ENCODE measurements at regions not wholly inside any gene's neighbourhood (a gene's known extent, or its start where the extent isn't known, plus 50 kb on each side); places are given as distances from the start of the nearest gene placed in this dataset.
"Not testable (repeated sequence)": the region's sequence is repeated elsewhere in the genome, so short reads cannot be mapped to it uniquely, and the experiment has no call there.

- DNase-seq: no peak
Observed at GRCh38 chr4:181119186-181119585, 1124.0 kb upstream of the TENM3 start.

GRCh38 chr4:181121733-181122132, 1121.5 kb upstream of the TENM3 start:
- DNase-seq: no peak

- DNase-seq: no peak
Observed at GRCh38 chr4:181127171-181127570, 1116.0 kb upstream of the TENM3 start.

DNA sequence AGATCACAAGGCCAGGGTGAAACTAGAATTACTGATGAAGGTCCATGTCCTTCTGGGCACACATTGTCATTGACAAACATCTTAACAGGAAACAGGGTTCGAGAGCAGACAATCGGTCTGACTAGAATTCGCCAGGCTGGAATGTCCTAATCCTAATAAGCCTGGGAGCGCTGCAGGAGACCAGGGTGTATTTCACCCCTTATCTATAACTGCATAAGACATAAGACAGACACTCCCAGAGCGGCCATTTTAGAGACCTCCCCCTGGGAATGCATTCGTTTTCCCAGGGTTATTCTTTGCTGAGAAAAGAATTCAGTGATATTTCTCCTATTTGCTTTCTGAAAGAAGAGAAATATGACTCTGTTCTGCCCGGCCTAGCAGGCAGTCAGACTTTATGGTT, 1112.9 kb upstream of the TENM3 start:
- not testable (repeated sequence) for DNase-seq

DNA sequence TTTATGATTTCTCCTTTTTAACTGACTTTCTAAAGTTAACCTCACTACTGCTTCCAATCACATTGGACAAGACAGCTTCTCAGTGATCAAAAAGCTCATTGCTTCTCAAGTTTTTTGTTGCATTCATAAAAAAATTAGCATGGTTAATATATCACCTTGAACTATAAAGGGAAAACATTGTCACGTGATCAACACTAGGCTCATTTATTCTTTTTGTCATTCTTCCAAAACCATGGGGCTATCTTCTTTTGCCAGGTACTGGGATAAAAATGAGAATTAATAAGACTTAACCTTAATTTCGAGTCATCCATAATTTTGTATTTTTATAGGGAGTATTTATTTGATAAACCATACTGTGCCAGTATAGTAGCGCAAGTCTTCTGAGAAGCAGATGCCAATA, 1105.9 kb upstream of the TENM3 start:
- DNase-seq: no peak

DNA sequence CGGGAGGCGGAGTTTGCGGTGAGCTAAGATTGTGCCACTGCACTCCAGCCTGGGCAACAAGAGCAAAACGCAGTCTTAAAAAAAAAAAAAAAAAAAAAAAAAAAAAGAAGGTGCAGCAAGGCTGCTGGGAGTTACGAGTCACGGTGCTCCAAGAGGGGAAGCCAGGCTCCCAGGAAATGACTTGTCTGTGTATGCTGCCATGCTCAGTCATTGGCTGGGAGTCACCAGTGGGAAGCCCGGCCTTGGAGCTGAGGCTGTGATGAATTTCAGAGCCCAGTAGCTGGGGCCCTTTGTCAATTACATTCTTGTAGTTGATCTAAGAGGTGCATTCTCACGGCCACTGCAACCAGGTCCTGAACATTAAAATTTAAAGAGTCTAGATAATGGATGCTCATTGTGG, 1105.1 kb upstream of the TENM3 start:
- DNase-seq: no peak

GRCh38 chr4:181140037-181140603, 1103.1 kb upstream of the TENM3 start:
- peak; percentile 1 for DNase-seq

DNA sequence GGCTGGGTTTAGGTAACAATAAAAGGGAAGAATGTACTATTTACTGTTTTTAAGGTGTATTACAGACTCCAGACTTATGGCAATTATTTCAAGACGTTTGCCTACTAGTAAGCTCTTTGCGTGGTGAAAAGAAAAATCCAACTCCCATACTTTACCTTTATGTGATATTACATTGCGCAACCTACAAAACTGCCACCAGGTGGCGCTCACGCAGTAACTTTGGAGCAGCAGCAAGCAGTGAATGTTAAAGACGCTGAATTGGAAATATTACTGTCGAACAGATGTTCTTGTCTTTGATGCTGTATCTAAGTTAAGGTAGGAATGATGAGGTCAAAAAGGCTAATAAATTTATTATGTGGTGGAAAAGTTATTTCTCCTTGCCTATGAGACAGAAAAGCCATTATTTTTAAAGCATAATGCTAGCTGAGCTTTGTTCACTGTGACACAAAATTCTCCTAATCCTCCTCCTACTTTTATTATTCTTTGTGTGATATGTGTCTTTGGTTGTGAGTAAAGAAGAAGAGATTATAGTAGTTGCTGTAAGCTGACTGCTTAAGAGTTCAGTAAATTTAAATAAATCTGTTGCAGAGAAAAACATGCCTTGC, 1099.8 kb upstream of the TENM3 start:
- DNase-seq: peak; percentile 20

DNA sequence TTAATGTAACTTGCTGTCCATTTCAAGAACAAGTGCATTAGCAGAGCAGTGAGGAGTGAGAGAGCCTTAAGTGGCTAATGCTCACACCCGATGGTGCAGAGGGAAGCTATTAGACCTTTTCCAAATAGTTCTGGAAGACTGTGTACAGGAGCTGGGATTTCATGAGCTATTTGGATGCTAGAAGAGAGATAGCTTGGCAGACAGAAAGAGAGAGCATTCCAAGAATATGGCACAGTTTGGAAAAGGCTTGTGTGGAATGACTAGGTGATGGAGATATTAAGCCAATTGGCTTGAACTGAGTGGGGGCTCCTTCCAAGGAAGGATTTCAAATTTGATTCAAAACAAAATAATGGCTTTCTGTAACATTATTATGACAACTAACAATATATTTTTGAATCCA, 1097.2 kb upstream of the TENM3 start:
- DNase-seq: no peak

DNA sequence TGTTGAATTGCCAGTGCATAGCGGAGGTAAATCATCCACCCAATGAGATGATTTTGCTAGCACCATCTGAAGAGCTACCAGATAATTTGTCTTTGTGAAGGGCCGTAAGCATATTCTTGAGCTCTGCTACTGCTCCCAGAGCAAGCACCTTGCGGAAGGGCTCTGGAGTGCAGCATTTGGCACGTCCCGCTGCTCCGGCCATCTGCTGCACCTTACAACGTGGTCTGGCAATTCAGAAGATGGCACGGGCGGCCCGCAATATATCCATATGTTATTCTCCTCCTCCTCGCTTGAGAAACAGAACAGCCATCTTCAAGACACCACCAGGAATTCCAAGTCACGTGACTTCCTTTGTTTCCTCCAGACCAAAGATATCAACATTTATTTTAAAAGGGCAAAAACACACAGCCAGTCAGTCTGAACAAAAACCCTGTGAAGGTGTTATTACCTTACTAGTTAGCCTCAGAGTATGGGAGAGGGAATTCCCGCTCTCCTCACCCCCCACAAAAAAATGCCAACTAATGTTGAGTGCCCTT, 1095.7 kb upstream of the TENM3 start:
- no peak for DNase-seq

- no peak for DNase-seq
Observed at GRCh38 chr4:181148470-181148869, 1094.7 kb upstream of the TENM3 start.

GRCh38 chr4:181150191-181150590, 1093.0 kb upstream of the TENM3 start:
- DNase-seq: no peak

GRCh38 chr4:181151856-181152255, 1091.3 kb upstream of the TENM3 start:
- no peak for DNase-seq

GRCh38 chr4:181157647-181158046, 1085.6 kb upstream of the TENM3 start:
- DNase-seq: peak; percentile 1

- DNase-seq: peak; percentile 35
Observed at GRCh38 chr4:181158971-181159370, 1084.2 kb upstream of the TENM3 start.

DNA sequence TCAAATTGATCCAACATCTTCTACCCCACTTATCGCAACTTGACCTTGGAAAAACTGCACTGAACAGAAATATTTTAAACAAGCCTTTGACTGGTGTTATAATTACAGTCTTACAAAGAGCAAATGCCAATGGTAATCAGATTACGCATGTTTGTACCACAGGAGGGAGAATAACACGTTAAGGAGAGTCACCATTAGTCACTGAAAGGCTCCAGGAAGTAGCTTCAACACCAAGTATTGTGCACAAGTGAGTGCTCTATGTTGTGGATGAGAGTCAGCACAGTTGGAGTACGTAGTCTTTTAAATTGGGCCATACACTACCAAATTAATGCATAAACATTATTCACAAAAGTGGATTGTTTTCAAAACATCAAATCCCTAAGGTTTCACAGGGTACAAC, 1081.5 kb upstream of the TENM3 start:
- peak; percentile 11 for DNase-seq

GRCh38 chr4:181162266-181162665, 1080.9 kb upstream of the TENM3 start:
- DNase-seq: no peak

GRCh38 chr4:181162676-181163075, 1080.5 kb upstream of the TENM3 start:
- DNase-seq: no peak

- no peak for DNase-seq
Observed at GRCh38 chr4:181166742-181167399, 1076.3 kb upstream of the TENM3 start.

DNA sequence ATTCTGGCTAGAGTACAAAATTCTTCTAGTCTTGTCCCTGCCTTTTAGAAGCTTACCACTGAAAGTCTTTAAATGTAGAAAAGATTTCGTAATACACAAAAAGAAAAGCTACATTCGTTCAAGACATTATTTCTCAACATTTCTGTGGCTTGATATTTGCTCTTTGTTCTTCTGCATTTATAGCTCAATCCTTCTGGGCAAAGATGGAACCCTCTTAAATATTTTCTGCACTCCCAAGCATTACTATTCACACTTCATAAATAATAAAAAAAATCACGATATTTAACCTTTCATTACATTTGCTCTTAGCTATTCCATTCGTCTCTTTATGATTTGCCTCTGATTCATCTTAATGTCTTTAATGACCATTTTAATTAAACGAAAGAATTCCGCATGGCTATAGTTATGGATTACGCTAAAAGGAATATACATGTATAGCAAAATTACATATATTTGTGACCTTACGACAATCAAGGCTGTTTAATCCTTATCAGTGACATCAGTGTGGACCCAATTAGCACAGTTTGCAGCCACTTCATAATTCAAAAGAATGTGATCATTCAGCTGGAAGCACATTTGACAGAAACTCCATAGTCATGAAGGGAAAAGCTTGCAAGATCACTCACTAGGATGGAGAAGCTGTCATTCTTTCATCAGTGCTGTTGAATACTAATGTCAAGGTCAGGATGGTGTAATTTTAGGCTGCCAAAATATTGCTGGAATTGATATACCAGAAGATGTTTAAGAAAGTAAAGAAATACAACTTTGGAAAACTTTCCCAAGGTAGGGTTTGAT, 1075.0 kb upstream of the TENM3 start:
- no peak for DNase-seq

GRCh38 chr4:181173046-181173445, 1070.2 kb upstream of the TENM3 start:
- DNase-seq: no peak

DNA sequence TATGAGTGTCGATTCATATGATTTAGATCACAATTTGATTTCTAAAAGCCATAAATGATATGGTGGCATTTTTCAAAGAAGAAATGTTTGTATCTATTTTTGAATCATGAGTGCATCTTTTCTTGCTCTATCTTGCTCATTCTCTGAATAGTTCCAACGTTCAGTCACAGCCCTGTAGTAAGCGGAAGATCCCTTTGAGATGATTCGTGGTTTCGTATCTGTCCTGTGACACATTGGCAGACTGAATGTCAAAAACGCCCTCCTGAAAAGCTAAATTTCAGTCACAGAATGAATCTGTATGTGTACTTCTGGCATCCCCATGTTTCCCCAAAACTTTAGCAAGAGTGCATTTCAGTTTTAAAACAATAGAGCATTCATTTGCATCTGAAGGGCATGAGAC, 1066.9 kb upstream of the TENM3 start:
- no peak for DNase-seq

GRCh38 chr4:181181331-181181730, 1061.9 kb upstream of the TENM3 start:
- no peak for DNase-seq

DNA sequence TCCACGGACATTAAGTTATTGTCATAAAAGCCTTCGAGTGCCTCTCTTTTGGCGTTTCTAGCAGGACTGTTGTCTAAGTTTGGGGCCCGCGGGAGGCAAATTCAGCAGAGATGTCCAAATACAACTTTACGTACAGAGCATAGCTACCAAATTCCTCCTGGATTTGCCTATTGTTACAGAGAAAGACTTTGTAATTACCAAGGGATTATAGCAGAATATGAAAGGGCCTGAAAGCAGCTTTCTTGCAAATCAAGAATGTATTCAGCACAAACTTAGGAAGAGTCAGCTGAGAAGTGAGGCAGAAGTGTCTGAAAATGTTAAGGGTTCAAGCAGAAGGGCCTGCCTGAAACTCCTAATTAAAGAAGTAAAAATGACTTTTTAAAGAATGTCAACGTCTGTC, 1053.5 kb upstream of the TENM3 start:
- DNase-seq: no peak

Measured in NCI-H1436 treated with DMSO at 0.1 percent for 48 hours (cell line).